ENCODE measurements at regions not wholly inside any gene's neighbourhood (a gene's known extent, or its start where the extent isn't known, plus 50 kb on each side); places are given as distances from the start of the nearest gene placed in this dataset.

- Histone ChIP-seq H3K9me3 (ENCODE audit: insufficient read depth, low read length) (no peaks in the 10 kb centered on the region), H3K36me3 (ENCODE audit: insufficient read depth, insufficient read length, low read length) (no peaks in the 10 kb centered on the region), H3K27me3 (ENCODE audit: insufficient read depth, insufficient read length) (no peaks in the 10 kb centered on the region), H3K4me3 (ENCODE audit: insufficient read length, low read depth) (no peak overlapping the region), H3K9ac (ENCODE audit: insufficient read length, low read depth) (no peak overlapping the region), H3K4me1 (ENCODE audit: insufficient read depth, insufficient read length) (no peaks in the 10 kb centered on the region)
- TF ChIP-seq ZNF274 (IDR thresholded peaks at IDR 0.05; ENCODE audit: low read depth, low read length), result no peak
- no peak for TF ChIP-seq SUZ12 (IDR thresholded peaks at IDR 0.05; ENCODE audit: extremely low read depth, insufficient read depth, insufficient read length)
- no peak for TF ChIP-seq YY1 (IDR thresholded peaks at IDR 0.05; ENCODE audit: insufficient read depth, insufficient read length)
- peak; percentile 82 for DNase-seq (ENCODE audit: low read depth, low spot score)
Observed at GRCh38 chr3:66822186-66823008, 175.7 kb upstream of the KBTBD8 start.

DNA sequence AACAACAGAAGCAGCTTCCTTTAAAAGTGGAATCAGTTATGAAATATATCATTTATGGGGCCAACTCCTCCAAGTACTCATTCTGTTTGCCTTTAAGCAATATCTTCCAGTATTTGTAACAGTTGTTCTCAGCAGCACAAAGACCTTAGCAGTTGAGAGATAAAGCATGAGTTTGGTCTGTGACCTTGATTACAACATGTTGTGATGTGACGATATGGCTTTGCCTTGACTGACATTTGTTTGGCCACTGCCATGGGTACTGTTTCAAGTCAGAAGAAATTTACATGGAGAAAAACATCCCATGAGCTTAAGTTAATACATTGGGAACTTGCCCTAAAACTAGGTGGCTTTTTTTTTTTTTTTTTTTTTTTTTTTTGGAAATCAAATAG, 175.1 kb upstream of the KBTBD8 start:
- no peaks in the 10 kb centered on the region for H3K4me1 ChIP-seq (ENCODE audit: insufficient read depth, insufficient read length)
- no peak for TF ChIP-seq SUZ12 (IDR thresholded peaks at IDR 0.05; ENCODE audit: extremely low read depth, insufficient read depth, insufficient read length)
- TF ChIP-seq ZNF274 (IDR thresholded peaks at IDR 0.05; ENCODE audit: low read depth, low read length), result no peak
- no peak for TF ChIP-seq YY1 (IDR thresholded peaks at IDR 0.05; ENCODE audit: insufficient read depth, insufficient read length)
- no peaks in the 10 kb centered on the region for H3K36me3 ChIP-seq (ENCODE audit: insufficient read depth, insufficient read length, low read length)
- no peak overlapping the region for H3K9ac ChIP-seq (ENCODE audit: insufficient read length, low read depth)
- DNase-seq (ENCODE audit: low read depth, low spot score), result no peak
- H3K4me3 ChIP-seq (ENCODE audit: insufficient read length, low read depth), result no peak overlapping the region
- H3K9me3 ChIP-seq (ENCODE audit: insufficient read depth, low read length), result no peaks in the 10 kb centered on the region
- H3K27me3 ChIP-seq (ENCODE audit: insufficient read depth, insufficient read length), result no peaks in the 10 kb centered on the region

DNA sequence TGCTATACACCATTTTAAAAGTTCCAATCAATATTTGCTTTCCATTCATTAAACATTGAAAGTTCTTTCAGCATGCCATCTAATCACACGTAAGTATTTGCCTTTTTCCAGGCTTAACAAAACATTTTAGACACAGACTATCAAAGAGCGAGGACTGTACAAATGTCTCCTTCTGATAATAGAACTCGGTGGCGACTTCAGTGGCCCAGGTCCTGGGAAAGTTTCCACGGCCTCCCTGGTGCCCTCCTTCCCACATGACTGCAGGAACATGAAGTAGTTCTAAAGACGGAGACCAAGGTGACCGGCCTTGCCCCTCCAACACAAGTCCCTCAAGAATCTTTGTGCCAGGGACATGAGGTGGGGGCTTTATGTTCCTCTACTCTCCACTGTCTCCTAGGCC, 174.6 kb upstream of the KBTBD8 start:
- DNase-seq (ENCODE audit: low read depth, low spot score), result no peak
- Histone ChIP-seq H3K4me1 (ENCODE audit: insufficient read depth, insufficient read length) (no peaks in the 10 kb centered on the region), H3K4me3 (ENCODE audit: insufficient read length, low read depth) (no peak overlapping the region), H3K27me3 (ENCODE audit: insufficient read depth, insufficient read length) (no peaks in the 10 kb centered on the region), H3K36me3 (ENCODE audit: insufficient read depth, insufficient read length, low read length) (no peaks in the 10 kb centered on the region), H3K9ac (ENCODE audit: insufficient read length, low read depth) (no peak overlapping the region), H3K9me3 (ENCODE audit: insufficient read depth, low read length) (no peaks in the 10 kb centered on the region)
- TF ChIP-seq YY1 (IDR thresholded peaks at IDR 0.05; ENCODE audit: insufficient read depth, insufficient read length) (no peak), ZNF274 (IDR thresholded peaks at IDR 0.05; ENCODE audit: low read depth, low read length) (no peak), SUZ12 (IDR thresholded peaks at IDR 0.05; ENCODE audit: extremely low read depth, insufficient read depth, insufficient read length) (no peak)

GRCh38 chr3:66825375-66825774, 172.7 kb upstream of the KBTBD8 start:
- Histone ChIP-seq H3K27me3 (ENCODE audit: insufficient read depth, insufficient read length) (no peaks in the 10 kb centered on the region), H3K4me1 (ENCODE audit: insufficient read depth, insufficient read length) (no peaks in the 10 kb centered on the region), H3K36me3 (ENCODE audit: insufficient read depth, insufficient read length, low read length) (no peaks in the 10 kb centered on the region), H3K4me3 (ENCODE audit: insufficient read length, low read depth) (no peak overlapping the region), H3K9me3 (ENCODE audit: insufficient read depth, low read length) (no peaks in the 10 kb centered on the region), H3K9ac (ENCODE audit: insufficient read length, low read depth) (no peak overlapping the region)
- DNase-seq (ENCODE audit: low read depth, low spot score), result no peak
- TF ChIP-seq SUZ12 (IDR thresholded peaks at IDR 0.05; ENCODE audit: extremely low read depth, insufficient read depth, insufficient read length), result no peak
- TF ChIP-seq YY1 (IDR thresholded peaks at IDR 0.05; ENCODE audit: insufficient read depth, insufficient read length), result no peak

DNA sequence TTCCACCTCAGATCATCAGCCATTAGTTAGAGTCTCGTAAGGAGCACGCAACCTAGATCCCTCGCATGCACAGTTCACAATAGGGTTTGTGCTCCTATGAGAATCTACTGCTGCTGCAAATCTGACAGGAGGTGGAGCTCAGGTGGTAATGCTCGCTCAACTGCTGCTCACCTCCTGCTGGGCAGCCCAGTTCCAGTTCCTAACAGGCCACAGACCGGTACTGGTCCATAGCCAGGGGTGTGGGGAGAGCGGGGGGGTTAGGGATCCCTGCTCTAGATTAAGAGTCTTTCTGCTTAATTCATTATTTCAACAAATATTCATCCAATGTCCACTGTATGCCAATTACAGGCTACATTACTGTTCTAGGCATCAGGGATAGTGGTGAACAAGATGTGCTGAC, 170.4 kb upstream of the KBTBD8 start:
- Histone ChIP-seq H3K36me3 (ENCODE audit: insufficient read depth, insufficient read length, low read length) (no peaks in the 10 kb centered on the region), H3K4me3 (ENCODE audit: insufficient read length, low read depth) (no peak overlapping the region), H3K27me3 (ENCODE audit: insufficient read depth, insufficient read length) (no peaks in the 10 kb centered on the region), H3K9me3 (ENCODE audit: insufficient read depth, low read length) (no peaks in the 10 kb centered on the region), H3K4me1 (ENCODE audit: insufficient read depth, insufficient read length) (no peaks in the 10 kb centered on the region), H3K9ac (ENCODE audit: insufficient read length, low read depth) (no peak overlapping the region)
- TF ChIP-seq ZNF274 (IDR thresholded peaks at IDR 0.05; ENCODE audit: low read depth, low read length) (no peak), YY1 (IDR thresholded peaks at IDR 0.05; ENCODE audit: insufficient read depth, insufficient read length) (no peak), SUZ12 (IDR thresholded peaks at IDR 0.05; ENCODE audit: extremely low read depth, insufficient read depth, insufficient read length) (no peak)
- no peak for DNase-seq (ENCODE audit: low read depth, low spot score)

DNA sequence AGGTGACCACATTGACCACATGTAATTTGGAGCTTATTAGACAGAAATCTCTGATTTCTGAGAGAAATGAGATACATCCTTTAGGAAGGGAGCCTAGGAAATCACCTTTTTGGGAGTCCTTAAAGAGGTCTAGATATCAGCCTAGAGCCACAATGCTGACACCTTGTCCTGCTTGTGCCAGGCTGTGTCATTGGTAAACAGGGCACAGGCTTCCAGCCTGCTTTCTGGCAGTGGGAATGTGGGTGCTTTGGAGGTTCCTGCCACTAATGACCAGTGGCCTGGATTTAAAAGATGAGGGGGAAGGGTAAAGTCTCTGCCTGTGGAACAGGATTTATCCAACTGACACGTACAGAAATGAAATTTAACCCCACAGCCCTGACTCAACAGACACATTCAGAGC, 169.8 kb upstream of the KBTBD8 start:
- TF ChIP-seq ZNF274 (IDR thresholded peaks at IDR 0.05; ENCODE audit: low read depth, low read length), result no peak
- no peaks in the 10 kb centered on the region for H3K36me3 ChIP-seq (ENCODE audit: insufficient read depth, insufficient read length, low read length)
- no peaks in the 10 kb centered on the region for H3K9me3 ChIP-seq (ENCODE audit: insufficient read depth, low read length)
- no peak overlapping the region for H3K9ac ChIP-seq (ENCODE audit: insufficient read length, low read depth)
- no peak for DNase-seq (ENCODE audit: low read depth, low spot score)
- H3K27me3 ChIP-seq (ENCODE audit: insufficient read depth, insufficient read length), result no peaks in the 10 kb centered on the region
- H3K4me3 ChIP-seq (ENCODE audit: insufficient read length, low read depth), result no peak overlapping the region
- H3K4me1 ChIP-seq (ENCODE audit: insufficient read depth, insufficient read length), result no peaks in the 10 kb centered on the region

GRCh38 chr3:66830301-66830700, 167.8 kb upstream of the KBTBD8 start:
- Histone ChIP-seq H3K36me3 (ENCODE audit: insufficient read depth, insufficient read length, low read length) (no peaks in the 10 kb centered on the region), H3K9me3 (ENCODE audit: insufficient read depth, low read length) (no peaks in the 10 kb centered on the region), H3K27me3 (ENCODE audit: insufficient read depth, insufficient read length) (no peaks in the 10 kb centered on the region), H3K4me3 (ENCODE audit: insufficient read length, low read depth) (no peak overlapping the region), H3K4me1 (ENCODE audit: insufficient read depth, insufficient read length) (no peaks in the 10 kb centered on the region), H3K9ac (ENCODE audit: insufficient read length, low read depth) (no peak overlapping the region)
- TF ChIP-seq YY1 (IDR thresholded peaks at IDR 0.05; ENCODE audit: insufficient read depth, insufficient read length) (no peak), SUZ12 (IDR thresholded peaks at IDR 0.05; ENCODE audit: extremely low read depth, insufficient read depth, insufficient read length) (no peak), ZNF274 (IDR thresholded peaks at IDR 0.05; ENCODE audit: low read depth, low read length) (no peak)
- DNase-seq (ENCODE audit: low read depth, low spot score), result no peak
